ENCODE measurements at regions not wholly inside any gene's neighbourhood (a gene's known extent, or its start where the extent isn't known, plus 50 kb on each side); places are given as distances from the start of the nearest gene placed in this dataset.

DNA sequence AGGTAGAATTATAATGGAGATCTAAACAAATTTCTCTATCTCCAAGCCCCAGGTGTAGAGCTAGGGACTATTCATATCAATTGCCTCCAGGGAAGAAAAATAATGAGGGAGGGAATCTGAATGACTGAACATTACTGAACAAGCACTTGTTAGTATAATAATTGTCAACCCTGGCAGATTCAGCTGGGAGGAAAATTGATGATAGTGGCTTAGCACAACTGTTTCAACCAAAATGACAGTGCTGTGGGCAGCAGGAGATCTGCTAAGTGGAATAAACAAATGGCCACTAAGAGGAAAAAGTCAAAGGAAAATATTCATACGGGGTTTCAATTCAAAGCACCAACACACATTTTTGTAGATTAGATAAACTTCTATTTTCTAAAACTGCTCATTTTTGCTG, 294.9 kb upstream of the ZNF385D start:
- TF ChIP-seq, protein P1, sequence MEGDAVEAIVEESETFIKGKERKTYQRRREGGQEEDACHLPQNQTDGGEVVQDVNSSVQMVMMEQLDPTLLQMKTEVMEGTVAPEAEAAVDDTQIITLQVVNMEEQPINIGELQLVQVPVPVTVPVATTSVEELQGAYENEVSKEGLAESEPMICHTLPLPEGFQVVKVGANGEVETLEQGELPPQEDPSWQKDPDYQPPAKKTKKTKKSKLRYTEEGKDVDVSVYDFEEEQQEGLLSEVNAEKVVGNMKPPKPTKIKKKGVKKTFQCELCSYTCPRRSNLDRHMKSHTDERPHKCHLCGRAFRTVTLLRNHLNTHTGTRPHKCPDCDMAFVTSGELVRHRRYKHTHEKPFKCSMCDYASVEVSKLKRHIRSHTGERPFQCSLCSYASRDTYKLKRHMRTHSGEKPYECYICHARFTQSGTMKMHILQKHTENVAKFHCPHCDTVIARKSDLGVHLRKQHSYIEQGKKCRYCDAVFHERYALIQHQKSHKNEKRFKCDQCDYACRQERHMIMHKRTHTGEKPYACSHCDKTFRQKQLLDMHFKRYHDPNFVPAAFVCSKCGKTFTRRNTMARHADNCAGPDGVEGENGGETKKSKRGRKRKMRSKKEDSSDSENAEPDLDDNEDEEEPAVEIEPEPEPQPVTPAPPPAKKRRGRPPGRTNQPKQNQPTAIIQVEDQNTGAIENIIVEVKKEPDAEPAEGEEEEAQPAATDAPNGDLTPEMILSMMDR (IDR thresholded peaks at IDR 0.05) = no peak
- TF ChIP-seq POLR2A (IDR thresholded peaks at IDR 0.05) = no peak
